GM18508 (cell line): ENCODE measurements at regions not wholly inside any gene's neighbourhood (a gene's known extent, or its start where the extent isn't known, plus 50 kb on each side); places are given as distances from the start of the nearest gene placed in this dataset.
"Not testable (repeated sequence)": the region's sequence is repeated elsewhere in the genome, so short reads cannot be mapped to it uniquely, and the experiment has no call there.

Experiments
- ATAC-seq: cut with Tn5 transposase; IDR thresholded peaks from one replicate; pipeline ENCODE4 v1.9.1; 2021; ENCODE audit warnings: moderate number of reproducible peaks; ENCODE audit not compliant: insufficient read depth, unreplicated experiment

GRCh38 chr3:168806871-168807270 lies 711.1 kb upstream of the GOLIM4 start:
- ATAC-seq: no peak

DNA sequence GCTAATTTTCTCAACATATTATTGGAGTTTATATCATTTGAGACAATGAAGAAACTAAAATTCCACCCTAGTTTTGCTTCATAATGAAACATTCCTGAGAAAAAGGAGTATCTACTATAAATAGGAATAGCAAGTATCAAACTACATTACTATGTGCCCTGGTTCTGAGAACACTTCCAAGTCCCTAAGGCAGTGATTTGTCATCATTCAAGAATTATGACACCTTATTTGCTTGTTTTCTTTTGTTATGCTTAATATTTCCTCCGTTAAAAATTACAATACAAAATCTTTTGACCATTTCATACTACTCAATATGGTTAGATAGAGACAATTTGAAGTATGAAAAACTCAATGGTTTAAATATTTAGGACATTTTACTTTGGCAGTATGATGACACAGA lies 707.8 kb upstream of the GOLIM4 start:
- ATAC-seq: no peak

DNA sequence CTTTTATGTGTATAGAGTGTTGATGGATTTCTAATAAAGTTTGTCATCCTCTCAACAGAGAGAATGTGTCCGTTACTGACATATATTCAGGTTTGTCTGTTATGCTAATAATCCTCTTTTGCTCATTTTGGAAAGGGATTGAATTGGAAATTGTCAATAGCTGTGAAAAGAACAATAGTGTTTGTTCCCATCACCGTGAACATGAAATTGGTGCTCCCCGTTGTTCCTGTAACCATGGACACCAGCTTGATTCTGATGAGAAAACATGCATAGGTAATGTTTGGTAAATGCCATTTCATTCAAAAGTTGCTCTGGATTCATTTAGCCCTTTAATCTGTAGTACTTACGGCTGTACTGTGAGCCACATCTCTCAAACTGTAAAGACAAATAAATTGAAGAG lies 707.0 kb upstream of the GOLIM4 start:
- ATAC-seq: no peak

DNA sequence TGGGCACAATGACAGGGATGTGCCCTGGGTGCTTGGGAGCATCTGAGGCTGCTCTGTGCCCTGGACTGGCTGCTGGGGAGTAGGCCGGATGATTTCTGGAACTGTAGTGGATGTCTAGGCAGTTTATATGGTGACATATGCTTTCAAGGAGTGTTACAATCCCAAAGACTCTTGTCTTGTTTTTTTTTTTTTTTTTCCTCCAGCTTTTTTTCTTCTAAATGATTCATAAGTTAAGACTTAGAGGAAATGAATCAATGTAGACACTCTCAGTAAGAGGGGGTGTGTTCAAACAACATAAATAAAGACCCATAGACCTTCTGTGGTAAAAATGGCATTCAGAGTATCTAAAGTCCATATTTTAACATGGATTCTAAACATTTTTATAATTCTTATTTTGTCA lies 706.1 kb upstream of the GOLIM4 start:
- ATAC-seq: no peak

- peak; percentile 66 for ATAC-seq
Measured at GRCh38 chr3:168796339-168796738, 700.6 kb upstream of the GOLIM4 start.

DNA sequence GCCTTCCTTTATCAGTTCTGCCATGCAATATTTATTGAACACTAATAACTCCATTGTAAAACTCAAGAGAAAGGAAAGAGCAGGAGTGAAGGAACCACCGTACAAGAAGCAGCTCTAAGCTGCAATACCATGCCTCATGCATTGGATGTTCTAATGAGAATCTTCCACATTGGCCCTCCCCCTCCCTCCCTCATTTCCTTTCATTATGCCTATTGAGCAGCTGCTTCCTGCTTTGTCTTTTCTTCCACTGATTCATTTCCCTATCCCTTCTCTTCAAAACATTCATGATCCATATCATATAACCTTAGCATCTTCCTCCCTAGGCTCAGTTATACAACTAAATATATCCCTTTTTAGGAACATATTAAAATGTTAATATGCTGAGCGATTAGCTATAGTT lies 698.7 kb upstream of the GOLIM4 start:
- ATAC-seq: no peak

DNA sequence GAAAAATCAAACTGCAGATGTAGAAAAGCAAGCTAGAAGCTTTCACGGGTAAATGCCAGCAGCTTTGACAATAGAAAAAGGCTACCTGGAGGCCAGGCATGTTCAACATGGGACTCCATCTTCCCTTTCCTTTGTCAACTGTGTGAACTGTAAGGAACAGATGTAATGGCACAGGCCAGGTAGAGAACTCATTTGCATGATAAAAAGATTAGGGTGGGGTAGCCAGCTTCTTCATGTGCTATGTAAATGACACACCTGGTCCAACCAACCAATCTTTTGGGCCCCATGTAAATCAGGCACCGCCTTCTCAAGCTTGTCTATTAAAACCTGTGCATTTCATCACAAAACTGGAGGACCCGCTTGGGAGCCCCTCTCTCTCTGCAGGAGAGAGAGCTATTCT lies 686.5 kb upstream of the GOLIM4 start:
- ATAC-seq: no peak

DNA sequence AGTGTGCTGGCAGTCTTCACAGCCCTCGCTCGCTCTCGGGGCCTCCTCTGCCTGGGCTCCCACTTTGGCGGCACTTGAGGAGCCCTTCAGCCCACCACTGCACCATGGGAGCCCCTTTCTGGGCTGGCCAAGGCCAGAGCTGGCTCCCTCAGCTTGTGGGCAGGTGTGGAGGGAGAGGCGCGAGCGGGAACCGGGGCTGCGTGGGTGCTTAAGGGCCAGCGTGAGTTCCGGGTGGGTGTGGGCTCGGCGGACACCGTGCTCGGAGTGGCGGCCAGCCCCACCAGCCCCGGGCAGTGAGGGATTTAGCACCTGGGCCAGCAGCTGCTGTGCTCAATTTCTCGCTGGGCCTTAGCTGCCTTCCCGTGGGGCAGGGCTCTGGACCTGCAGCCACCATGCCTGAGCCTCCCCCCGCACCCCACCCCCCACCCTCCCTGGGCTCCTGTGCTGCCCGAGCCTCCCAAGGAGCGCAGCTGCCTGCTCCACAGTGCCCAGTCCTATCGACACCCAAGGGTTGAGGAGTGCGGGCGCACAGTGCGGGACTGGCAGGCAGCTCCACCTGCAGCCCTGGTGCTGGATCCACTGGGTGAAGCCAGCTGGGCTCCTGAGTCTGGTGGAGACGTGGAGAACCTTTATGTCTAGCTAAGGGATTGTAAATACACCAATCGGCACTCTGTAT lies 684.4 kb upstream of the GOLIM4 start:
- not testable (repeated sequence) for ATAC-seq

GRCh38 chr3:168753724-168754123 lies 658.0 kb upstream of the GOLIM4 start:
- no peak for ATAC-seq

GRCh38 chr3:168752339-168752738 lies 656.6 kb upstream of the GOLIM4 start:
- ATAC-seq: no peak

DNA sequence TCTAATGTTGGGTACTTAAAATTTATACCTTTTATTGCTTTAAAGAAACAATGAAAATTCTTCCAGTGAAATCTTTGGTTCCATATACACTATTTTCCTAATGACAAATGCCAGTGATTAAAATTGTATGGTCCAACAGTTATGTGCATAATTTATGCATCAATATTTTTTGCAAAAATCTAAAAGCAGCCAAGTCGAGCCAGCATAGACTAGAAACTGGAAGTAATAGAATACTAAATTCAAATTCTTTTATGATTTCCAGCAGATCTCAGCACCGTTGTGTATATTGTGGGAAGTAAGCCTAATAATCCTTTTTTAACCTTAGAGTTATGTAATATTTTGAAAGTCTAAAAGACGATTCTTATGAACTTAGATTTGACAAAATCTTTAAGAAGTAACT lies 652.0 kb upstream of the GOLIM4 start:
- ATAC-seq: no peak

- ATAC-seq: no peak
Measured at GRCh38 chr3:168738527-168739325, 643.0 kb upstream of the GOLIM4 start.

DNA sequence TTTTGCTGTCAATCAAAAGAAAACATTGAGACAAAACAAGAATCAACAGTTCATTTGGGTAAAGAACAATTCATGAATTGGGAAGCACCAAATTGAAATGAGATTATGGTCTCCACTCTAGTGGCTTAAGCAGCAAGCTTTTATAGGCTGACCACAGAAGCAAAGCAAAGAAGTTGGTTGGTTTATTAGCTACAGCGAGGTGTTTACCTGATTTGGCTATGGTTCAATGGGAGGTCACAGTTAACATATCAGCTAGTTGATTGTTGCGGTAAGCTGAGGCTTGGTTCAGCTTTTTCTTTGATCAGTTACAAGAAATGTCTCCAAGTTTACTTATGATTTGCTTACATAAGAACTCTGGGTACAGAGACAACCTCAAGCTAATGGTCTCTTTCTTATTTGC lies 640.5 kb upstream of the GOLIM4 start:
- no peak for ATAC-seq

DNA sequence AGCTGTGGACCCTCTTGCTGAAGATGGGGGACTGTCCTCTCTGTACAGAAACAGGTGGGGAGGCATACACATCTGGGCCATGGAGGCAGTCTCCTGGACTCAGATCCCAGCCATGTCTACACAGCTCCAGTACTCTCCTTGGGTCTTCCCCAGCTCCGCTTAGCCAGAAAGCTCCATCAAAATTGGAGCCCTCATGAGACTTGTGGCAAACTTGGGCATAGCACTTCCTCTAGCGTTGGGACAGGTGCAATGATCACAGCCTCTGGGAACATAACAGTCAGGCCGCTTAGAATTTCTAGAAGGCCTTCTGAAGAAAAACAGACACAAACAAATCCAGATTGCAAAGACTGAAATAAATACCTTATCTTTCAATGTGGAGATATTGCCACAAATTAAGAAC lies 634.3 kb upstream of the GOLIM4 start:
- no peak for ATAC-seq

GRCh38 chr3:168722091-168722490 lies 626.4 kb upstream of the GOLIM4 start:
- no peak for ATAC-seq

DNA sequence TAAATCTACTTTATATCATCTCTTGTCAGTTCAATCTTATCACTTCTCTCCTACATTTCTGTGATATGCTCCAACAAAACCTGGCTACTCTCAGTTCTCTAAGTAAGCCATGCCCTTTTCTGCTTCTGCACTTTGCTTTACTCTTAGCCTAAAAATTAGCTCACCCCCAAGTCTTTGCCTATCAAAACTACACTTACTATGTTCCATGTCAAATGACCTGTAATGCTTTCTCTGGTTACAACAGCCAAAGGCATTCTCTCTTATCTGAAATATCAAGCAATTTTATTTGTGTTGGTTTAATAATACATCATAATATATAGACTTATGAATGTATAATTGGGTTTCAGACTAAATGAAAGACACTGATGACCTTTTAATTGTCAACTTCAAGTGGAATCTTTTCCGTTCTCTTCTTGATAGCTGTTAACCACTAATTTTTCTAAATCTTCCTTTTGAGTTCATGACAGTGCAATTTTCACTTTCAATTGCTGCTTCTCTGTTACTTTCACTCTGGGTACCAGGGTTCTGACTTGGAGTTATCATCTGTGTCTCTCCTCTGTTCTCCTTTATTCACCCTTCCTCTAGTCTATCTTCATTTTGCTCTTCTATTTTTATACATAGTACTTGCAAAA lies 619.0 kb upstream of the GOLIM4 start:
- peak; percentile 98 for ATAC-seq

- no peak for ATAC-seq
Measured at GRCh38 chr3:168709073-168709472, 613.3 kb upstream of the GOLIM4 start.

DNA sequence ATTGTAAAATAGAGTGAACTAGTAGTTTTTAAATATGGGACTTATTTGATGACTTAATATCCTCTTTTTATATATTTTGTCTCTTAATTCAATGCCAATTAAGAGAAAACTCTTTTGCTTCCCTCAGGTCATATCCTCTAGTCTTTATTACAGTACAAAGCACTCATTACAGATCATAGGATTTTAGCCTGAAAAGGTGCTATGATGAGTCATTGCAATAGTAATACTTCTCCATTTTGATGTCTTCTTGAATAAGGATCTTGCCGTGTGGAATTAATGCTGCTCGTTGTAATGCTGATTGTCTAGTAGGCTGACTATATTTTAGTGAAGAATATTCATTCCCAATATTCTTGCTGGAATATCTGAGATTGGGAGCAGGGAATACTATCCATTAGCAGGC lies 612.2 kb upstream of the GOLIM4 start:
- peak; percentile 92 for ATAC-seq

- no peak for ATAC-seq
Measured at GRCh38 chr3:168705412-168705811, 609.7 kb upstream of the GOLIM4 start.

- ATAC-seq: no peak
Measured at GRCh38 chr3:168696051-168696450, 600.3 kb upstream of the GOLIM4 start.

GRCh38 chr3:168693870-168694269 lies 598.1 kb upstream of the GOLIM4 start:
- ATAC-seq: no peak
